ENCODE measurements at regions not wholly inside any gene's neighbourhood (a gene's known extent, or its start where the extent isn't known, plus 50 kb on each side); places are given as distances from the start of the nearest gene placed in this dataset.

- TF ChIP-seq, protein P1, sequence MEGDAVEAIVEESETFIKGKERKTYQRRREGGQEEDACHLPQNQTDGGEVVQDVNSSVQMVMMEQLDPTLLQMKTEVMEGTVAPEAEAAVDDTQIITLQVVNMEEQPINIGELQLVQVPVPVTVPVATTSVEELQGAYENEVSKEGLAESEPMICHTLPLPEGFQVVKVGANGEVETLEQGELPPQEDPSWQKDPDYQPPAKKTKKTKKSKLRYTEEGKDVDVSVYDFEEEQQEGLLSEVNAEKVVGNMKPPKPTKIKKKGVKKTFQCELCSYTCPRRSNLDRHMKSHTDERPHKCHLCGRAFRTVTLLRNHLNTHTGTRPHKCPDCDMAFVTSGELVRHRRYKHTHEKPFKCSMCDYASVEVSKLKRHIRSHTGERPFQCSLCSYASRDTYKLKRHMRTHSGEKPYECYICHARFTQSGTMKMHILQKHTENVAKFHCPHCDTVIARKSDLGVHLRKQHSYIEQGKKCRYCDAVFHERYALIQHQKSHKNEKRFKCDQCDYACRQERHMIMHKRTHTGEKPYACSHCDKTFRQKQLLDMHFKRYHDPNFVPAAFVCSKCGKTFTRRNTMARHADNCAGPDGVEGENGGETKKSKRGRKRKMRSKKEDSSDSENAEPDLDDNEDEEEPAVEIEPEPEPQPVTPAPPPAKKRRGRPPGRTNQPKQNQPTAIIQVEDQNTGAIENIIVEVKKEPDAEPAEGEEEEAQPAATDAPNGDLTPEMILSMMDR (conservative IDR thresholded peaks at IDR 0.05; ENCODE audit: control insufficient read depth, insufficient read depth, low read depth, low read length) = no peak
- H3K4me3 ChIP-seq (ENCODE audit: control insufficient read depth, low read depth, low read length) = no peak overlapping the region
- no peak for DNase-seq (ENCODE audit: low read depth)
Measured at GRCh38 chr4:125744891-125745364, 430.2 kb downstream of the FAT4 start.

GRCh38 chr4:125749354-125749753 lies 434.6 kb downstream of the FAT4 start:
- DNase-seq (ENCODE audit: low read depth) = no peak
- H3K4me3 ChIP-seq (ENCODE audit: control insufficient read depth, low read depth, low read length) = no peak overlapping the region
- TF ChIP-seq, protein P1 (conservative IDR thresholded peaks at IDR 0.05; ENCODE audit: control insufficient read depth, insufficient read depth, low read depth, low read length) = no peak

DNA sequence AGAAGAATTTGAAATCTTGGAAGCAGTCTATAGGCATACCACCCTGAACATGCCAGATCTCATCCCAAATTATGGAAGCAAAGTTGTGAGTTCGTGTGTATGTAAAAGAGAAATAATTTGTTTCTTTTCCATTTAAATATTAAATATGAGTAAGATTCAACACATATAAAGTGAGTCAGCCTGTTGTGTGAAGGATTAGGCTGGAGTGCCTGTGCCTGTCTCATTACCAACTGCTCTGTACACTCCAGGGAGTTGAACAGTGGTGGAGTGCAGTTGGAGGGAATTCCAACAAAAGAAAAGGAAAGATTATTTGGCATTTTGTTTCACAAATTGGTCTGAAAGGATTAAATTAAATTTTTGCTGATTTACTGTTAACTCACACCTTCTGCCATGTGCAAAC lies 435.6 kb downstream of the FAT4 start:
- TF ChIP-seq, protein P1 (conservative IDR thresholded peaks at IDR 0.05; ENCODE audit: control insufficient read depth, insufficient read depth, low read depth, low read length) = no peak
- no peak overlapping the region for H3K4me3 ChIP-seq (ENCODE audit: control insufficient read depth, low read depth, low read length)
- DNase-seq (ENCODE audit: low read depth) = peak; percentile 12

- TF ChIP-seq, protein P1 (conservative IDR thresholded peaks at IDR 0.05; ENCODE audit: control insufficient read depth, insufficient read depth, low read depth, low read length) = peak; percentile 44
- DNase-seq (ENCODE audit: low read depth) = peak; percentile 76
Measured at GRCh38 chr4:125750828-125751466, 436.2 kb downstream of the FAT4 start.

GRCh38 chr4:125758438-125758837 lies 443.7 kb downstream of the FAT4 start:
- no peak for DNase-seq (ENCODE audit: low read depth)
- TF ChIP-seq, protein P1 (conservative IDR thresholded peaks at IDR 0.05; ENCODE audit: control insufficient read depth, insufficient read depth, low read depth, low read length) = no peak
- no peak overlapping the region for H3K4me3 ChIP-seq (ENCODE audit: control insufficient read depth, low read depth, low read length)

More at GRCh38 chr4:125750828-125751466, 436.2 kb downstream of the FAT4 start:
- H3K4me3 ChIP-seq (ENCODE audit: control insufficient read depth, low read depth, low read length) = no peak overlapping the region

DNA sequence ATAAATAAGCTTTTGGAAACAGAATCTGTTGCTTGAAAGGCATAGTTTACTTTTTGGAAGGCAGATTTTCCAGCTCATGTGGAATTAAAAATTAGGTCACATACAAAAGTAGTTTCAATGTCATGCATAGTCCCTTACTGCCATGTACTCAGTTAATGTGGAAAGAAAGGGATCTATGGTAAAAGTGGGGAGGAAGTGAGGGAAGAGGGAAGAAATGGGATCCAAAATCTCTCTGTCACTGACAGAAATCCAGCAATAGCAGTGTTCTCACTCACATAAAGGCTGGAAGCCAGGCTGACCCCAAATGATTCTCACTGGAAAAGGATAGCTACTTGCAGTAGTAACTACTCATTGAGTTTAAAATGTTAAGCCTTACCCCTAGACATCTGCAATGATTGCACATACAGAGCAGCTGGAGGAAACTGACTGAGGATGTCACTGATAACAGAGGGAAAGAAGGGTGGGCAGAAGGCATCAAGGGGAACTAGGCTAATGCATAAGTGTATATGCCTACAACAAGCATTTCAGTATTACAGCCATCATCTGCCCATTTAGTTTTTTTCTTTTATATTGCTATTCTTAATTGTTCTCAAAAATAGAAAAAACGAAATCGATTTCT lies 445.6 kb downstream of the FAT4 start:
- no peak overlapping the region for H3K4me3 ChIP-seq (ENCODE audit: control insufficient read depth, low read depth, low read length)
- TF ChIP-seq, protein P1 (conservative IDR thresholded peaks at IDR 0.05; ENCODE audit: control insufficient read depth, insufficient read depth, low read depth, low read length) = no peak
- no peak for DNase-seq (ENCODE audit: low read depth)
